Esophagus muscularis mucosa (tissue), 4 donors: ENCODE measurements at regions not wholly inside any gene's neighbourhood (a gene's known extent, or its start where the extent isn't known, plus 50 kb on each side); places are given as distances from the start of the nearest gene placed in this dataset.

Experiments
- DNase-seq: peaks from one replicate; pipeline ENCODE4 v3.0.0-alpha.2; 2017; ENCODE audit errors: extremely low spot score
- H3K27ac ChIP-seq, 4 donors: fragments of 200-600 bp; sonication (generic); replicated peaks in 1 of 4; 1 replicate in 3 of 4; 2 replicates in 1 of 4; pipeline ENCODE4 v1.5.1; 2016 to 2019; ENCODE audit warnings: mild to moderate bottlenecking in 1 of 4
- H3K27me3 ChIP-seq, 4 donors: fragments of 200-600 bp; sonication (generic); one replicate each; pipeline versions ENCODE4 v1.5.1 to v1.6.0; 2016 to 2019
- H3K36me3 ChIP-seq, 4 donors: fragments of 200-600 bp; sonication (generic); one replicate each; pipeline ENCODE4 v1.5.1; 2016 to 2019
- H3K4me1 ChIP-seq, 4 donors: fragments of 200-600 bp; sonication (generic); one replicate each; pipeline ENCODE4 v1.5.1; 2016 to 2019
- H3K4me3 ChIP-seq, 4 donors: fragments of 200-600 bp; sonication (generic); 1 replicate in 2 of 4; 2 replicates in 2 of 4; pipeline ENCODE4 v1.5.1; 2016 to 2019; ENCODE audit warnings: mild to moderate bottlenecking in 4 of 4, moderate library complexity in 1 of 4
- H3K9me3 ChIP-seq, 4 donors: fragments of 200-600 bp; sonication (generic); 1 replicate in 3 of 4; 2 replicates in 1 of 4; pipeline ENCODE4 v1.5.1; 2016 to 2019
- EP300 ChIP-seq: sonication (generic); formaldehyde crosslinking; IDR thresholded peaks from one replicate; pipeline ENCODE4 v1.6.1; 2017; ENCODE audit warnings: antibody characterized with exemption
- POLR2A ChIP-seq: fragments of 450-650 bp; IDR thresholded peaks from one replicate; pipeline ENCODE4 v1.6.1; 2017; ENCODE audit warnings: antibody characterized with exemption, moderate library complexity, mild to moderate bottlenecking, low read depth
- POLR2AphosphoS5 ChIP-seq, 2 donors: sonication (generic); formaldehyde crosslinking; IDR thresholded peaks; one replicate each; pipeline ENCODE4 v1.6.1; 2017; ENCODE audit warnings: antibody characterized with exemption in 2 of 2
- whole genome bisulfite sequencing: methylation state at CpG from one replicate; pipeline ENCODE4 v1.1.5; 2018; 5-methylcytosine and 5-hydroxymethylcytosine counted together
- intact Hi-C: fragments of 100-400 bp; cut with DNase I; formaldehyde crosslinking; loops from one replicate; pipeline ENCODE4 v1.15.1; 2023
- TF ChIP-seq, protein P1 (sequence below), 3 experiments: fragments of 200-600 bp in 2 of 3; fragments of 450-650 bp in 1 of 3; sonication (generic) in 2 of 3; IDR thresholded peaks; one replicate each; pipeline ENCODE4 v1.5.1; 2017 to 2019; ENCODE audit warnings: antibody characterized with exemption in 3 of 3, mild to moderate bottlenecking in 2 of 3, moderate library complexity in 1 of 3

DNA sequence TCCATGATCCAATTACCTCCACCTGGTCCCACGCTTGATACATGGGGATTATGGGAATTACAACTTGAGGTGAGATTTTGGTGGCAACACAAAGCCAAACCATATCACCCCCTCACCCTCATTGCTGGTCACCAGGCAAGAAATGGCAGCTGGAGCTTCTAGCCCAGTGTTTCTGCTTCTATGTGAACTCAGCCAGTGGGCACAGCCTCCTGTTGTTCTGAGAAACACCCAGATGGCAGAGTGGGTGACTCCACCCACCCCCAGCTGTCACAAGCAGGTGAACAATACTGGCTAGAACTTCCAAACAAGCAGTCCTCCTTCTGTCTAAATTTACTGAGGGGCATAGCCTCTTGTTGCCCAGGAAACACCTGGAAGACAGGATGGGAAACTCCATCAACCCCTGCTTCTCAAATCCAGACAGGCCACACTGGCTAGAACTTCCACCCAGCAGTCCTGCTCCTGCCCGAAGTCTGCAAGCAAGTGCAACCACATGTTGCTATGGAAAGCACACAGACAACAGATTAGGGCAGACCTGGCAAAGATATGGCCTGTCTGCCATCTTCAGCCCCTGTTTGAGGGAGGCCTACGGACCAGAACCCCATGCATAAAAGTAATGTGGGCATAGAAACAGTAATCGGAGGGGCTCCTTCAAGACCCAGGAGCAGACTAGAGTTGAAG lies 114.1 kb downstream of the DTWD1 start:
- Histone ChIP-seq H3K36me3 (no peaks in the 10 kb centered on the region), H3K27ac (no peak overlapping the region), H3K27me3 (no peaks in the 10 kb centered on the region), H3K4me3 (no peak overlapping the region), H3K9me3 (no peaks in the 10 kb centered on the region), H3K4me1 (no peaks in the 10 kb centered on the region)
- WGBS = 81% methylated on average over 4 of the region's 4 CpGs
- intact Hi-C loops = no loop called here
- DNase-seq = no peak
- TF ChIP-seq POLR2AphosphoS5 (IDR thresholded peaks at IDR 0.05) = no peak
- no peak for TF ChIP-seq POLR2A
- TF ChIP-seq, protein P1, sequence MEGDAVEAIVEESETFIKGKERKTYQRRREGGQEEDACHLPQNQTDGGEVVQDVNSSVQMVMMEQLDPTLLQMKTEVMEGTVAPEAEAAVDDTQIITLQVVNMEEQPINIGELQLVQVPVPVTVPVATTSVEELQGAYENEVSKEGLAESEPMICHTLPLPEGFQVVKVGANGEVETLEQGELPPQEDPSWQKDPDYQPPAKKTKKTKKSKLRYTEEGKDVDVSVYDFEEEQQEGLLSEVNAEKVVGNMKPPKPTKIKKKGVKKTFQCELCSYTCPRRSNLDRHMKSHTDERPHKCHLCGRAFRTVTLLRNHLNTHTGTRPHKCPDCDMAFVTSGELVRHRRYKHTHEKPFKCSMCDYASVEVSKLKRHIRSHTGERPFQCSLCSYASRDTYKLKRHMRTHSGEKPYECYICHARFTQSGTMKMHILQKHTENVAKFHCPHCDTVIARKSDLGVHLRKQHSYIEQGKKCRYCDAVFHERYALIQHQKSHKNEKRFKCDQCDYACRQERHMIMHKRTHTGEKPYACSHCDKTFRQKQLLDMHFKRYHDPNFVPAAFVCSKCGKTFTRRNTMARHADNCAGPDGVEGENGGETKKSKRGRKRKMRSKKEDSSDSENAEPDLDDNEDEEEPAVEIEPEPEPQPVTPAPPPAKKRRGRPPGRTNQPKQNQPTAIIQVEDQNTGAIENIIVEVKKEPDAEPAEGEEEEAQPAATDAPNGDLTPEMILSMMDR (IDR thresholded peaks at IDR 0.05) = no peak
- TF ChIP-seq EP300 = no peak

GRCh38 chr15:49737127-49737526 lies 116.3 kb downstream of the DTWD1 start:
- intact Hi-C loops = no loop called here
- no peaks in the 10 kb centered on the region for H3K36me3 ChIP-seq

GRCh38 chr15:49741712-49742111 lies 120.9 kb downstream of the DTWD1 start:
- DNase-seq = no peak
- Histone ChIP-seq H3K4me3 (no peak overlapping the region), H3K27me3 (no peaks in the 10 kb centered on the region), H3K36me3 (no peaks in the 10 kb centered on the region), H3K4me1 (no peaks in the 10 kb centered on the region), H3K27ac (no peak overlapping the region), H3K9me3 (no peaks in the 10 kb centered on the region)
- TF ChIP-seq POLR2AphosphoS5 (IDR thresholded peaks at IDR 0.05) = no peak
- TF ChIP-seq EP300 = no peak
- TF ChIP-seq POLR2A = no peak
- intact Hi-C loops = no loop called here

More at GRCh38 chr15:49737127-49737526, 116.3 kb downstream of the DTWD1 start:
- TF ChIP-seq, protein P1 (IDR thresholded peaks at IDR 0.05) = no peak
- TF ChIP-seq EP300 (no peak), POLR2A (no peak), POLR2AphosphoS5 (IDR thresholded peaks at IDR 0.05) (no peak)
- DNase-seq = no peak
- Histone ChIP-seq H3K9me3 (no peaks in the 10 kb centered on the region), H3K27ac (no peak overlapping the region), H3K27me3 (no peaks in the 10 kb centered on the region), H3K4me3 (no peak overlapping the region), H3K4me1 (no peaks in the 10 kb centered on the region)

GRCh38 chr15:49742381-49742780 lies 121.5 kb downstream of the DTWD1 start:
- TF ChIP-seq POLR2A (no peak), EP300 (no peak), POLR2AphosphoS5 (IDR thresholded peaks at IDR 0.05) (no peak)
- TF ChIP-seq, protein P1 (IDR thresholded peaks at IDR 0.05) = no peak
- Histone ChIP-seq H3K27ac (no peak overlapping the region), H3K36me3 (no peaks in the 10 kb centered on the region), H3K4me3 (no peak overlapping the region), H3K9me3 (no peaks in the 10 kb centered on the region), H3K4me1 (no peaks in the 10 kb centered on the region), H3K27me3 (no peaks in the 10 kb centered on the region)
- DNase-seq = no peak
- intact Hi-C loops = no loop called here
- WGBS = 66% methylated on average over 2 of the region's 3 CpGs

DNA sequence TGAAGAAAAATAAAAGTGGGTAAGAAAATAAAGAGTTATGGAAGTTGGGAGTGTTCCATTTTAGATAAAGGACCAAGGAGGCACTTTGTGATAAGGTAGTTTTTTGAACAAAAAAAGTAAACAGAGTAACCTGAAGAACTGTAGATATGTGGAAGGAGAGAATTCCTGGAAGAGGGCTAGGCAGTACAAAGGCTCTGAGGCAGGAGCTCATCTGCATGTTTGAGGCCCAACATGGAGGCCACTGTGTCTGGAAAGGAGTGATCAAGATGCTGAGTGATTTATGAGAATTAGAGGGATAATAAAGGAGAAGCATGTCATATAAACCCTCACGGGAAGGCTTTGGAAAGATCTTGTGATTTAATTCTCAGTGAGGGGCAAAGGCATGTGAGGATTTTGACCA lies 126.5 kb downstream of the DTWD1 start:
- TF ChIP-seq, protein P1 (IDR thresholded peaks at IDR 0.05) = no peak
- TF ChIP-seq POLR2AphosphoS5 (IDR thresholded peaks at IDR 0.05) (no peak), EP300 (no peak), POLR2A (no peak)
- H3K27ac ChIP-seq = no peak overlapping the region
- H3K27me3 ChIP-seq = no peaks in the 10 kb centered on the region
- H3K36me3 ChIP-seq = no peaks in the 10 kb centered on the region
- DNase-seq = no peak
- no peaks in the 10 kb centered on the region for H3K9me3 ChIP-seq
- WGBS = 86% methylated on average over 1 of the region's 1 CpG
- no peaks in the 10 kb centered on the region for H3K4me1 ChIP-seq
- no peak overlapping the region for H3K4me3 ChIP-seq
- intact Hi-C loops = no loop called here
